IPS DF 19.7 (cell line): ENCODE measurements at regions not wholly inside any gene's neighbourhood (a gene's known extent, or its start where the extent isn't known, plus 50 kb on each side); places are given as distances from the start of the nearest gene placed in this dataset.

ENCODE experiments used
- DNase-seq: peaks from one replicate; pipeline ENCODE4 v3.0.0-alpha.2; 2013; ENCODE audit warnings: low read depth, low spot score

DNA sequence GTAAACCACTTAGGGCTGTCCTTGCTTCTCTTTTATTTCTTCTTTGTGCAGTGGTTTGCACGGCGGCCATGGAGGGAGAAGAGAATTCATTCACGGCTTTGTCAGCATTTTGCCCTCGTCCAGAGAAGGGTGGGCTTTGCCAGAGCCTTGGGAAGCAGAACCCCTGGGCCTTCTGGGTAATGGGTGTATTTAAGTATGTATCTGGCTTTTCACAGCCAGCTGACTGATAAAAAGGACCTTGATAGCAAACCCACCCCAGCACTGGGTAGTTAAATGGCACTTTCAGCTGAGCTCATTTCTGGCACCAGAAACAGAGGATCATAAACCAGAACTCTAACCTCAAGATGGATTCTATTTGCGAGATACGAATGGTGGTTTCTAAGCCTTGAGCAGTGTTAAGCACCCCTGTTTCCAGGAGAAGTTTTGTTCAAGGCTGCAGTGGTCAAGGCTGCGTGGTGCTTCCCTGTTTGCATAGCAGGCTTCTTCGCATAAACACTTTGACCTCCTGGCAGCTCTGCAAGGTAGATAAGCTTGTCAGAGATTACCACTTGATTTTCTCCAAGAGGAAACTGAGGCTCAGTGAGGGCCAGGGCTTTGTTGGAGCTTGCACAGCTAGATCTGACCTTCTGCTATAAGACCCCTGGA is 441.6 kb upstream of the KLF4 start:
- DNase-seq: no peak

DNA sequence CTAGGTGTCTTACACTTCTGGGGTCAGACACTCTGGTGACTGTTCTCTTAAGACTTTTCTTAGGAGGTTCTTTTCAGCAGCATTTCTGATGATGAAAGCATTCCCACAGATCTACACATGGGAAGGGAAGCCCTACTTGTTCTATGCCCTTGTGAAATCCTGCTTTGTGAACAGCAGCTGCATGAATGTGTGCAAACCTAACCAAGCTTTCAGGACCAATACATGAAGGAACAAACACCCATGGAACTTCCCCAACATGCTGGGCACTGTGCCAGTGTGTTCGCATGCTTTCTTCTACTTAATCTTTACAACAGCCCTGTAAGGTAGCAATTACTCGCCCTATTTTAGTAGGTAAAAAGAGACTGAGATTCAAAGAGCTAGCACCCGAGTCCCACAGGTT is 439.9 kb upstream of the KLF4 start:
- DNase-seq: no peak

DNA sequence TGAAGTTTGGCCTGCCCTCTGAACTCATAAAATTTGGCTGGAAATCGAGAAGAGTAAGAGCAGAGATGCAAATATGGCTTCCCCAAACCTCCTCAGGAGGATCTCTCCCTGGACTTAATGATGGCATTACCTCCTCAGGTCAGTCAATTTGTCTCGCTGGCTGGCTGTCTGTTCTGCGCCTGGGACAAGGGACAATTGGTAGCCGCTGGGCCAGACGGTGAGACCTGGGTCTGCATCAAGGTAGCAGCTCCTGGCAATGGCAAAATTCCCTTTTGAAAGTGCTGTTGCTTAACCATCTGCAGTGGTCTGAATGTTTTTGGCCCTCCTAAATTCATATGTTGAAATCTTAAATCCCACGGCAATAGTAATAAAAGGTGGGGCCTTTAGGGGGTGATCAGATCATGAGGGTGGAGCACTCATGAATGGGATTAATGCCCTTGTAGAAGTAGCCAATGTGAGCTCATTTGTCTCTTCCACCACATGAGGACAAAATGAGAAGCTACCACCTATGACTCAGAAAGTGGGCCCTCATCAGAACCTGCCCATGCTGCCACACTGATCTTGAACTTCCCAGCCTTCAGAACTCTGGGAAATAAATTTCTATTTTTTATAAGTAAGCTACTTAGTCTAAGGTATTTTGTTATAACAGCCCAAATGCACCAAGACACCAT is 439.3 kb upstream of the KLF4 start:
- DNase-seq: no peak

- no peak for DNase-seq
Observed at GRCh38 chr9:107927276-107927675, 437.7 kb upstream of the KLF4 start.

DNA sequence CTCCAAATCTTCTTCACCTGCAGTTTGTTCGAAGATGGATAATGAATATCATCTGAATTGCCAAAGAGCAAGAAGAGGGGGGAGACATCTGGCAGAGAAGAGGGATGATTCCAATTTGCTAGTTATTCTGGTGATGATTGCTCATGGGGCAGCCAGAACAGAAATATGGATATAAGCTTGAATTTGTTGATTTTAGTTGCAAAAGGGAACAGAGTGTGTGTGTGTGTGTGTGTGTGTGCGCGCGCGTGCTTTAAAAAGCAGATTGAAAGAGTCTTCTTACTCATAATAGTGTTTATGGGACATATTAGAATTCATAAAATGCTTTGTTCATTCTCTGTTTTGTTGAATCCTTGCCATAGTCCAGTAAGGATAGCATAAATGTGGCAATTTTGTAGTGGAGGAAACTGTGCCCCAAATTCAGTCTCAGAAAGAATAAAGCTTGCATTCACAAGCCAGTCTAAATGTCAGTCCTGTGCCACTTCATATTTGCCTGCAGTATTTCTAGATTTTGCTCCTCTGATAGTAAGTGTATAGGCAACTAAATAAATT is 436.3 kb upstream of the KLF4 start:
- no peak for DNase-seq

- no peak for DNase-seq
Observed at GRCh38 chr9:107922260-107922659, 432.7 kb upstream of the KLF4 start.

- no peak for DNase-seq
Observed at GRCh38 chr9:107919263-107919662, 429.7 kb upstream of the KLF4 start.

DNA sequence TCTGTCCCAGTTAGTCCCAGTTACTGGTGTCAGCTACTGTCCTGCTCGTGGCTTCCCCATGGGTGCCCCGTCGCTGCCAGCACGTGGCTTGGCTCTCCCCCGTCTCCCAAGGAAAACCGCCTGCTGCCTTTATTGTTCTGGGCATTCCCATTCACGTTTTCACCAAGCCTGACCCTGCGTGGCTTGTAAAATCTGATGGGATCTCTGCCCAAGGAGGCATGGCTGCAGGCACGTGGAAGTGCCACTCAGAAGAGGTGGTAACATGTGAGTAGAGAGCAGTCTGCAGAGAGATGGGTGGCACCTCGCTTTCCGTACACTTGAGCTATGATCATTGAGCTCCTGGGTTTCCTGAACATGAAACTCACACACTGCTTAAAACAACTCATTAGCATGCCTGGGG is 429.2 kb upstream of the KLF4 start:
- no peak for DNase-seq

GRCh38 chr9:107914151-107914550 is 424.6 kb upstream of the KLF4 start:
- no peak for DNase-seq

- no peak for DNase-seq
Observed at GRCh38 chr9:107907715-107908114, 418.1 kb upstream of the KLF4 start.

- DNase-seq: no peak
Observed at GRCh38 chr9:107907255-107907654, 417.7 kb upstream of the KLF4 start.

GRCh38 chr9:107906074-107906473 is 416.5 kb upstream of the KLF4 start:
- DNase-seq: no peak

DNA sequence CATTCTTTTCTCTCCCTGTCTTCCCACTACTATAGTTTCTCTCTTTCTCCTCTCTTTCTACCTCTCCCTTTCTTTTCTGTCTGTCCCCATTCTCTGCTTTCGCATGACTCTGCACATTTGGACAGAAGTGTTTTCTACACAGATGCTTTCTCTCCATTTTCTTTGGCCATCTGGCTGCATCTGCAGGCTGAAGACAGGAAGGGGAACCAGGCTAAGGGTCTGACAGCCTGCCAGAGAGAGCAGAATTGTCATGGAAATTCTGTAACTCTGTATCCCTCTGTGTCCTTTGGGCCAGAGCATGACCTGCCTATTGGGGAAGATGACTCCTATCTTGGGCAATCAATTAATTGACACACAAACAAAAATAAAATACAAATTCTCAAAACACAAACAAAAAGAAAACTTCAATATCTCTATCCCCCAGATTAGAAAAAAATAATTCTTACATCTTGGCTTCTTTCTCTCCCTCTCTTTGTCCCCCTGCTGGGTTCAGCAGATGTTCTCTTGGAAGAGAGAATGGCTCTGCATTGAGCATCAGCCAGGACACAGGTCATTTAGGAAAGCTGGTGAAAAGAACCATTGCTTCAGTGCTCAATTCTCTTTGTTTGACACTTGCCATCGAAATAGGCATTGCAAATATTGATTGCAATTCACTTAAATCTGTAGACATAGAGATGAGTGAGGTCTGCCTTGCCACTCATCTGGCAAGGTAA is 415.9 kb upstream of the KLF4 start:
- no peak for DNase-seq

- no peak for DNase-seq
Observed at GRCh38 chr9:107899961-107900330, 410.4 kb upstream of the KLF4 start.

DNA sequence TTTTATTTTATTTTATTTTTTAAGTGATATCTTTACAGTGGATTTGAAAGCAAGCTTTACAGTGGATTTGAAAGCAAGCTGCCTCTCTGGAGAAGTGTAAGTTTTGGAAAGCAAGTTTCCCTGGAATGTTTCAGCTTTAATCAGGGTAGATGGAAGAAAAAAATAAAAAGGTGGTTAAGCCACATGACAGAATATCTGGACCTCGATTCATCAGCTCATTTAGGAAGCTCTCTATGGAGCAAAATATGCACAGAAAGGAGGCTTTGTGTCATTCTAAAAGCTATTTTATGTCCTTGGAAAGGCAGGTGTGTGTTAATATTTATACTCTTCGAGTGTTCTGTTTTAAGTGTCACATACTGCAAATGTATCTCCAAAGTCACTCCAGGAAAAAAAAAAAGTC is 409.2 kb upstream of the KLF4 start:
- no peak for DNase-seq

DNA sequence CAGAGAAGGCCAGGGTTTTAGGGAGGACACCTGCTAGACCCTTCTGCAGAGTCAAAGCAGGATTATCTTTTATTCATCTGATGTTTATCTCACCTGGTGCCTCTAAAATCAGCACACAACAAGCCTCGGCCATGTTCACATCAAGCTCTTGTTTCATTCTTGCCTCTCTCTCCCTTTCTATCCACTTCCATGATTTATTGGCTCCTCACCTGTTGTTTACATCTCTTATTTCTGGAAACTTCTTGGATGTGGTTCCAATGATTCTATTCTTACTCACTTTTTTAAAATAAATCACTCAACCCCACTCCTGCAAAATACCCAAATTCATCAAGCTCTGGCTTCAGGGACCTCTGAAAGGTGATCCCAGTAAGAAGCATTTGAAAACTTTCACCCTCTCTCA is 407.0 kb upstream of the KLF4 start:
- DNase-seq: no peak

DNA sequence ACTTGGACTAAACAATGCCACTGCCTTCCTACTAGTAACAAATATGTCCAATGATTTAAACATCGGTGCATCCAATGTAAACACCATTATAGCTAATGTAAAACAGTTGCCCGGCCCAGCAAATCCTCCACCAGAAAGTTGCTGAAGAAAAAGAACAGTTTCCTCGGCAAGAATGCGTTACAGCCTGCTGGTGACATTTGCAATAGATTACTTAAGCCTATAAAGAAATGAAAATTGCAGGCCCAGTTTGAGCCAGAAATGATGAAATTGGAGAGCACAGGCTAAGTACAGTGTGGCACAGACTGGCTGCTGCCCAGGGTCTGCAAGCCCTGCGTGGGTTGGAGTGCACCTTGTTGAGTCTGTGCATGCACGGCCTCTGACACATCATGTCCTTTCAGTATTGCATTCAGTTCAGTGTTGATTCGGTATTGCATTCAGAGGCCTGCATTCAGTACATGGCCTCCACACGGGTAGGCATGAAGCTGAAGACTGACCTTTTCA is 406.0 kb upstream of the KLF4 start:
- no peak for DNase-seq

- DNase-seq: no peak
Observed at GRCh38 chr9:107894572-107895261, 405.1 kb upstream of the KLF4 start.

GRCh38 chr9:107890921-107891465 is 401.4 kb upstream of the KLF4 start:
- no peak for DNase-seq

GRCh38 chr9:107888773-107889227 is 399.2 kb upstream of the KLF4 start:
- no peak for DNase-seq

- DNase-seq: no peak
Observed at GRCh38 chr9:107886826-107887225, 397.3 kb upstream of the KLF4 start.
